HG03159 (cell line): ENCODE measurements at regions not wholly inside any gene's neighbourhood (a gene's known extent, or its start where the extent isn't known, plus 50 kb on each side); places are given as distances from the start of the nearest gene placed in this dataset.
"Not testable (repeated sequence)": the region's sequence is repeated elsewhere in the genome, so short reads cannot be mapped to it uniquely, and the experiment has no call there.

Experiments
- ATAC-seq: cut with Tn5 transposase; IDR thresholded peaks from one replicate; pipeline ENCODE4 v1.9.1; 2021; ENCODE audit warnings: mild to moderate bottlenecking, moderate library complexity; ENCODE audit not compliant: unreplicated experiment

GRCh38 chr15:69597061-69597592 lies 144.5 kb downstream of the RPLP1 start:
- no peak for ATAC-seq

GRCh38 chr15:69599271-69599670 lies 146.7 kb downstream of the RPLP1 start:
- no peak for ATAC-seq

DNA sequence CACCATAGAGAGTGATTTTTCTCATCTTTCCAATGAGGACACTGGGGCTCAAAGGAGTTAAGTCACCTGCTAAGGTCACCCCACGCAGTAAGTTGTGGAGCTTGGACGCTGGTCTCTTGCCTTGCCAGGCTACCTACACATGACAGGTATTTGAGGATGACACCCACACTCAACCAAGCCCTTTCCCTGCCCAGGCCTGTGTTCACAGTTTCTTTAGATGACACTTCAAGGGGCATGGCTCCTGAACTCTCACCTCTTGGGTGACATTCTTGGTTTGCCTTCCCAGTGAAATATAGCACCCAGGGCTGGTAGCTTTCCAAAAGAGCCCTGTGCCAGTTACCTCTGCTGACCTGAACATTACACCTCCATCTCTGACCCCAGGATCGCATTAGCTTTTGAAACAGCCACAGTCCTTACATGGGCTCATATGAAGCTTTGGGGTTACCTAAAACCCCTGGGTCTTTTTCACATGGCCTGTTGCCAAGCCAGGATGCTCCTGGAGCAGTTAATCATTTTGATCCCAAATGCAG lies 148.0 kb downstream of the RPLP1 start:
- ATAC-seq = no peak

GRCh38 chr15:69601711-69602504 lies 149.3 kb downstream of the RPLP1 start:
- ATAC-seq = no peak

- no peak for ATAC-seq
Observed at GRCh38 chr15:69602921-69603320, 150.3 kb downstream of the RPLP1 start.

DNA sequence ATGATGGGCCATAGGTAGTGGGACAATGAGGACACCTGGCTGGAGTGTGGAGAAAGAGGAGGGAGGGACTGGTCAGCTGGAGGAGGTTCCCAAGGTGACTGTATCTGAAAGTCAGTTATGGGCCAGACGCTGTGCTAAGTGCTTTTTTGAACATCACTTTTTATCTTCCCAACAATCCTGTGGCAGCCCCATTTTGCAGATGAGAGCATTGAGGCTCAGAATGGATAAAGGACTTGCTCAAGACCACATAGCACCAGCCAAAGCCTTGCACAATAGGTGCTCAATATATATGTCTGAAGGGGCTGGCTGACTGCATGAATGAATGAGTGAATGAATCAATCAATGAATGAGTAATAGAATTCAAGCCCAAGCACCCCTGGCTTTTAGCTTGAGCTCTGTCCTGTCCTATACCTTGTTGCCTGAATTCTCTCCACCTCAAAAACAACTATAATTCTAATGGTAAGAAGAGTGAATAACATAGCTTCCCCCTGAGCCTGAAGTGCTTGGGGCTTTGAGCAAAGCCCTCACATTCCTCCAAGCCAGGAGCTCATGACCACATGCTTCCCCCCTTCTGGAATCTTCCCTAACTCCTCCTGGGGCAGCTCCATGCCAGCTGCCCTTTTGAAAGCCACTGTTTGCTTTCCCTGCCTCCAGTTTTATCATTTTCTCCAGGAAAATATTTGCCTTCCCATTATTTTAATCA lies 150.9 kb downstream of the RPLP1 start:
- ATAC-seq = no peak

- ATAC-seq = no peak
Observed at GRCh38 chr15:69604072-69604411, 151.4 kb downstream of the RPLP1 start.

- ATAC-seq = no peak
Observed at GRCh38 chr15:69606144-69606543, 153.5 kb downstream of the RPLP1 start.

GRCh38 chr15:69606921-69607500 lies 154.4 kb downstream of the RPLP1 start:
- no peak for ATAC-seq

DNA sequence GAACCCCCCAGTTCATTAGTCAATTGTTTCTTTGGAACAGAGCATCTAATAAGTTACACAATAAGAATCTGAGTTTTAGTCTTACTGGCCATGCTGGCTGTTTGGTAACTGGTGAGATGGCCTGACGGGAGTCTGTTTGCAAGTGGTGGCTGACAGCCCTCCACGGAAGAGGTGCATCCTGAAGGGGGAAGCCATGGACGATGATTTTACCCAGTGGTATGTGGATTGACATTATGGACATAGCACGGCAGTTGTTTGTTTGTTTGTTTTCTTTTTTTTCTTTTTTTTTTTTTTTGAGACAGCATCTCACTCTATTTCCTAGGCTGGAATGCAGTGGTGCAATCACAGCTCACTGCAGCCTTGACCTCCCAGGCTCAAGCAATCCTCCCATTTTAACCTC lies 156.0 kb downstream of the RPLP1 start:
- ATAC-seq = no peak

DNA sequence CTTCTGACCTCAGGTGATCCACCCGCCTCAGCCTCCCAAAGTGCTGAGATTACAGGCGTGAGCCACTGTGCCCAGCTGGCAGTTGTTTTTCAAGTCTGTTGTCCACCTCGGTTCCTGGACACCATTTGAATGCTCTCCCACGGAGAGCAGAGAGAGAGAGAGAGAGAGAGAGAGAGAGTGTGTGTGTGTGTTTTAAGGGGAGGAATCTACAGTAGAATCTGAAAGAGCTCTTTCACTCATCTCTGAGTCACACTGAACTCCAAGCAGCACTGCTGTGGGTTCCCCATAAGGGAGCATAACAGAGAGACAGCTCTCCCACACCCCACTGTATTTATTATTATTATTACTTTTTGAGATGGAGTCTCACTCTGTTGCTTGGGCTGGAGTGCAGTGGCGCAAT lies 156.6 kb downstream of the RPLP1 start:
- ATAC-seq = no peak

- ATAC-seq = no peak
Observed at GRCh38 chr15:69609776-69610175, 157.2 kb downstream of the RPLP1 start.

DNA sequence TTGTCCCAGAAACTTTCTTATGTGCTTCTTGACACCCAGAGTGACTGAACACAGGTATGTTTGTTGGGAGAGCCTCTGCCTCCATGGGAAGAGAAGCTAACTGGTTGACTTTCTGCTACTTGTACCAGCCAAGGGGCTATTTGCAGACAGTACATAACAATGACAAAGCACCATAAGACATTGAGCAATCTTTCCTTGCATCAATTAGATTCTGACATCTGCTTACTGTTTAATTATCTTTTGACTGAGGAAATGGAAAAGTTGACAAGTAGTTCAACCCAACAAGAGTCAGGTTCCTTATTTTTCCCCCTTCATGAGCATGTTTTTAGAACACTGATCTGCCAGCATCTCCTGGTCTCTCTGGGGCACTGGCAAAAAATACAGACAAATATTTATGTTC lies 157.7 kb downstream of the RPLP1 start:
- ATAC-seq = no peak

DNA sequence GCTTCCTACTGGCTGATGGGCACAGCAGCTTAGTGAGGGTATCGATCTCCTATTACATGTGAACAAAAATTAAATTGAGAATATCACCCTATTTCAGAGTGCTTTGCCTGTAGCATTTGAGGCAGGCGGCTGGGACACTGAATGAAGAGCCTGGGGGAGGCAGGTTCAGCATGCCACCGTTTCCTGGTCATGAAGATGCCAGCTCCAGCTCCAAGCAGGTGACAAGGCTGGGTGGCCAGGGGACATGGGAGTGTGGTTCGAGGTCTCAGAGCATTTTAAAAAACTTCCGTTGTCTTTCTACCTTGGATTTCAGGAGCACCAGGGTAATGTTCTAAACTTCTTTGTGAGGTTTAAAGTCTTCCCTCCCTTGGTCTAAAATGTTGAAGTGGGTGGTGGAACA lies 158.2 kb downstream of the RPLP1 start:
- ATAC-seq = no peak

DNA sequence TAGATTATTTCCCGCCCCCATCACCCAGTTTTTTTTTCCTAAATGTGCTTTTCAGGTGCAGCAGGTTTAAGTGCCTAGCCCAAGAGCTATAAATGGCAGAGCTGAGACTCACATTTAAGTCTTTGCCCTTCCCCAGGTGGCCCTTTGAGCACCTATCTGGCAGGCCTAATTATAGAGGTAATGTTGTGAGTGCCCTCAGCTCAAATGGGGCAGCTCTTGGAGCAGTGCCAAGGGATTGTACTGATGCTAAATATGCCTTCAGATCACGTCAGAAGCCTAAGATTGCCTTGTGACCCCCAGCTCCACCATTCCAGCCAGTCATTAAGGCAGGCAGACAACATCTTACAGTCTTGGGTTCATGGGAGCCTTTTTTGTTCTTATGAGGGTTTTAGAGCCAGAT lies 159.5 kb downstream of the RPLP1 start:
- no peak for ATAC-seq

DNA sequence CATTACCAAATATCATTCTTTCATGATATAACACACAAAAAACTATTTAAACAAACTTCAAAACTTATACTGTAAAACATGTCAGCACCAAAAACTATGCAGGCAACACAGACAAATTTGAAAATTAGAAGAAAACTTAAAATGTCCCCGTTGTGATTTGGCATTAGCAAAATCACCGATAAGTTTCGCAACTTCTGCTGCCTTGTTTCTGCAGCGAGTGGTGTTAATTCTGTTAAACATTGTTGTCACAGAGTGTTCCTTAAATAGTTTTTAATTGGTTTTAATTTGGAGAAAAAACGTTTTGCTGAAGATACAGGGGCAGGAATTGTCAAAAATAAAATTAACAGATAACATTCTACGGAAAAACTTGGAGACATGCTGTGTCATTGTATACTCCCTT lies 160.6 kb downstream of the RPLP1 start:
- no peak for ATAC-seq

- ATAC-seq = no peak
Observed at GRCh38 chr15:69613988-69614387, 161.4 kb downstream of the RPLP1 start.

GRCh38 chr15:69615736-69616135 lies 163.1 kb downstream of the RPLP1 start:
- ATAC-seq = no peak

- no peak for ATAC-seq
Observed at GRCh38 chr15:69616558-69616957, 163.9 kb downstream of the RPLP1 start.

- ATAC-seq = not testable (repeated sequence)
Observed at GRCh38 chr15:69617144-69617543, 164.5 kb downstream of the RPLP1 start.

DNA sequence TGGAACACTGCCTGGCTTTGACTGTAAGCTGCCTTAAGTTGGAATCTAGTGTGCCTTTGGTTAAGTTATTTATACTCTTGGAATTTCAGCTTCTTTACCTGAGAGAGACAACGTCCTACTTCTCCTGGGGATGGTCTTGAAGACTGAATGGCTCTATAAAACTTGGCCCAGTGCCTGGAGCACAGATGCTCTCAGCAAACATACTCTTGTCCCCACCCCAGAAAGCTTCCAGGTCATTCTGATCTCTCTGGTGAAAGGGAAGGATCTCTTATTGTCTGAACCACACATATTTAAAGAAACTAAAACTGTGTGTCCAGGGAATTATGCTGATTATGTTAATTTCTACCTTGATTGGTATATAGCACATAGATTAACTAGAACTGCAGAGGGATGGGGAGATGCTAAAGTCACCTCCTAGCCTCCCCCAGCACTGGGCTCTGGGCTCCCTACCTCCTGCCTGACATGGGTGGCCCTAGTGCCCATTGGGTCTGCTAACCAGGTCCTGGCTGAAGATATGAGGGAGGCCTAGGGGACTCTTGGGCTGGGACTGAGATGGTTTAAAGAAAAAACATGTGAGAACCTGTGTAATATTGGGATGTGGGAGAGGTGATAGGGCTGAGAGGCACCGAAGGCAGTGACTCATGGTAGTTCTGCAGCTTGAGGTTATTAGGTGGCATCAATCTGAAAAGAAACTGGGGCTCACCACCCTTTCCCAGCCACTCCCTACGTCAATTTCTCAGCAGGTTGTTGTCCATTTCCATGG lies 171.0 kb downstream of the RPLP1 start:
- ATAC-seq = no peak
